H1 (cell line): ENCODE measurements at regions not wholly inside any gene's neighbourhood (a gene's known extent, or its start where the extent isn't known, plus 50 kb on each side); places are given as distances from the start of the nearest gene placed in this dataset.

Experiments
- CTCF ChIA-PET: fragments of 300-600 bp; sonication (Branson Sonifier 250); formaldehyde crosslinking; loops from one replicate; lab custom pipeline; 2021; ENCODE audit not compliant: partially characterized antibody; lab: Charles Lee
- POLR2A ChIA-PET: fragments of 300-600 bp; sonication (Branson Sonifier 250); formaldehyde crosslinking; loops from one replicate; lab custom pipeline; 2021; ENCODE audit warnings: inconsistent platforms; ENCODE audit not compliant: partially characterized antibody; lab: Charles Lee
- DNase-seq, 2 experiments: peaks; one replicate each; pipeline versions ENCODE4 v3.0.0 to v3.0.0-alpha.2; 2010 to 2022; ENCODE audit warnings: low spot score in 2 of 2, low read depth in 1 of 2, mixed read lengths in 1 of 2
- FAIRE-seq: peaks from 2 replicates; lab custom pipeline; 2011; peaks lifted over from hg19 to GRCh38; lab: Jason Lieb, UNC
- H2AFZ ChIP-seq: 2 replicates; pipeline ENCODE4 v1.8.1; 2012; ENCODE audit warnings: low read length, inconsistent platforms
- H2AK5ac ChIP-seq: 2 replicates; pipeline ENCODE4 v1.6.1; 2013; ENCODE audit warnings: low read depth, low read length
- H2BK120ac ChIP-seq: replicated peaks from 2 replicates; pipeline ENCODE3; 2013; ENCODE audit warnings: low read depth, low read length, inconsistent platforms
- H2BK12ac ChIP-seq: 2 replicates; pipeline ENCODE4 v1.6.1; 2013; ENCODE audit warnings: low read depth, low read length
- H2BK15ac ChIP-seq: 2 replicates; pipeline ENCODE4 v1.6.1; 2013; ENCODE audit warnings: low read length
- H2BK20ac ChIP-seq: 2 replicates; pipeline ENCODE4 v1.6.1; 2013; ENCODE audit warnings: low read length
- H2BK5ac ChIP-seq: 2 replicates; pipeline ENCODE4 v1.6.1; 2013; ENCODE audit warnings: low read depth, low read length
- H3K14ac ChIP-seq: 2 replicates; pipeline ENCODE4 v1.6.1; 2013; ENCODE audit warnings: inconsistent platforms; ENCODE audit not compliant: insufficient read length
- H3K18ac ChIP-seq: 2 replicates; pipeline ENCODE4 v1.6.1; 2013; ENCODE audit warnings: low read length; ENCODE audit errors: extremely low read depth
- H3K23ac ChIP-seq: 2 replicates; pipeline ENCODE4 v1.6.1; 2013; ENCODE audit warnings: inconsistent platforms; ENCODE audit not compliant: insufficient read length
- H3K23me2 ChIP-seq: 2 replicates; pipeline ENCODE4 v1.6.1; 2013; ENCODE audit warnings: low read depth, low read length
- H3K27ac ChIP-seq: 2 replicates; pipeline ENCODE4 v1.6.1; 2011; ENCODE audit warnings: low read depth, low read length, inconsistent platforms
- H3K27me3 ChIP-seq, 4 experiments: replicated peaks in 1 of 4; 1 replicate in 1 of 4; 2 replicates in 3 of 4; pipeline versions ENCODE4 v1.6.1 to v1.8.1; 2011 to 2013; ENCODE audit warnings: low read length in 3 of 4, mild to moderate bottlenecking in 3 of 4, inconsistent platforms in 2 of 4, mixed read lengths in 2 of 4, moderate library complexity in 1 of 4; ENCODE audit not compliant: control insufficient read depth in 3 of 4, insufficient read depth in 3 of 4; ENCODE audit errors: extremely low read depth in 1 of 4
- H3K36me3 ChIP-seq, 4 experiments: 2 replicates each; pipeline versions ENCODE4 v1.6.1 to v1.8.1; 2011 to 2013; ENCODE audit warnings: mild to moderate bottlenecking in 4 of 4, low read length in 3 of 4, moderate library complexity in 2 of 4, control low read depth in 1 of 4, inconsistent platforms in 1 of 4; ENCODE audit not compliant: insufficient read depth in 4 of 4, control insufficient read depth in 2 of 4
- H3K4ac ChIP-seq: replicated peaks from 2 replicates; pipeline ENCODE3; 2013; ENCODE audit warnings: low read length, low read depth, mixed read lengths, inconsistent platforms; ENCODE audit not compliant: insufficient read length
- H3K4me1 ChIP-seq, 4 experiments: replicated peaks in 1 of 4; 1 replicate in 1 of 4; 2 replicates in 3 of 4; pipeline versions ENCODE4 v1.6.1 to v1.8.1; 2011 to 2013; ENCODE audit warnings: low read length in 3 of 4, inconsistent platforms in 2 of 4, mixed read lengths in 1 of 4; ENCODE audit not compliant: insufficient read depth in 4 of 4, control insufficient read depth in 3 of 4
- H3K4me2 ChIP-seq, 2 experiments: 2 replicates each; pipeline versions ENCODE4 v1.6.1 to v1.8.1; 2011 to 2013; ENCODE audit warnings: low read depth in 2 of 2, low read length in 2 of 2, control low read depth in 1 of 2, inconsistent platforms in 1 of 2, mild to moderate bottlenecking in 1 of 2; ENCODE audit not compliant: insufficient read depth in 1 of 2
- H3K4me3 ChIP-seq, 4 experiments: fragments of 200-600, 300-600 bp in 1 of 4; sonication (generic), shearing (Covaris generic), sonication (Bioruptor Twin) in 1 of 4; 2 replicates each; pipeline versions ENCODE4 v1.5.1 to v1.8.1; 2011 to 2016; ENCODE audit warnings: low read length in 4 of 4, low read depth in 3 of 4, control low read depth in 2 of 4, inconsistent platforms in 2 of 4, mild to moderate bottlenecking in 2 of 4, mixed read lengths in 1 of 4, moderate library complexity in 1 of 4; ENCODE audit not compliant: insufficient read depth in 2 of 4; ENCODE audit errors: extremely low read depth in 1 of 4
- H3K56ac ChIP-seq: replicated peaks from 2 replicates; pipeline ENCODE3; 2013; ENCODE audit warnings: low read depth, mild to moderate bottlenecking, mixed read lengths, low read length, inconsistent platforms; ENCODE audit not compliant: insufficient read length
- H3K79me1 ChIP-seq: 2 replicates; pipeline ENCODE4 v1.6.1; 2013; ENCODE audit warnings: low read depth, low read length, control low read depth
- H3K79me2 ChIP-seq, 2 experiments: 2 replicates each; pipeline versions ENCODE4 v1.6.1 to v1.8.1; 2012 to 2013; ENCODE audit warnings: low read length in 2 of 2, mild to moderate bottlenecking in 2 of 2, inconsistent platforms in 1 of 2; ENCODE audit not compliant: insufficient read depth in 2 of 2, control insufficient read depth in 1 of 2
- H3K9ac ChIP-seq, 4 experiments: replicated peaks in 1 of 4; 1 replicate in 1 of 4; 2 replicates in 3 of 4; pipeline versions ENCODE4 v1.6.1 to v1.8.1; 2011 to 2013; ENCODE audit warnings: low read depth in 3 of 4, low read length in 3 of 4, control low read depth in 2 of 4, mild to moderate bottlenecking in 2 of 4, moderate library complexity in 2 of 4, inconsistent platforms in 1 of 4; ENCODE audit errors: extremely low read depth in 1 of 4
- H3K9me3 ChIP-seq, 2 experiments: 2 replicates each; pipeline versions ENCODE4 v1.6.1 to v1.8.1; 2012 to 2013; ENCODE audit warnings: mild to moderate bottlenecking in 2 of 2, moderate library complexity in 2 of 2, control low read depth in 1 of 2, inconsistent platforms in 1 of 2, low read depth in 1 of 2, low read length in 1 of 2, mixed read lengths in 1 of 2; ENCODE audit not compliant: insufficient read depth in 2 of 2
- H4K20me1 ChIP-seq, 2 experiments: replicated peaks in 1 of 2; 2 replicates each; pipeline versions ENCODE3 to v1.8.1; 2011 to 2013; ENCODE audit warnings: inconsistent platforms in 2 of 2, low read length in 2 of 2, mild to moderate bottlenecking in 1 of 2; ENCODE audit not compliant: insufficient read depth in 2 of 2, control insufficient read depth in 1 of 2
- H4K5ac ChIP-seq: 2 replicates; pipeline ENCODE4 v1.6.1; 2013; ENCODE audit warnings: low read length, low read depth, mixed read lengths, inconsistent platforms; ENCODE audit not compliant: insufficient read length
- H4K8ac ChIP-seq: 2 replicates; pipeline ENCODE4 v1.8.0; 2013; ENCODE audit warnings: mild to moderate bottlenecking, moderate library complexity, low read length, inconsistent platforms; ENCODE audit not compliant: insufficient read depth; ENCODE audit errors: extremely low read depth
- H4K91ac ChIP-seq: replicated peaks from 2 replicates; pipeline ENCODE3; 2013; ENCODE audit warnings: low read length, mixed read lengths, inconsistent platforms; ENCODE audit not compliant: insufficient read length
- ATF3 ChIP-seq: IDR thresholded peaks from 2 replicates; pipeline ENCODE4 v1.6.1; 2011; ENCODE audit warnings: low read depth, mild to moderate bottlenecking, low read length; ENCODE audit not compliant: insufficient read depth
- BACH1 ChIP-seq: IDR thresholded peaks from 2 replicates; pipeline ENCODE4 v1.6.1; 2012; ENCODE audit warnings: low read length, improper control_type of control experiment
- BCL11A ChIP-seq, 2 experiments: IDR thresholded peaks; one replicate each; pipeline ENCODE4 v1.6.1; 2011; ENCODE audit warnings: low read depth in 2 of 2, low read length in 2 of 2, mild to moderate bottlenecking in 2 of 2
- BRCA1 ChIP-seq: IDR thresholded peaks from 2 replicates; pipeline ENCODE4 v1.6.1; 2012; ENCODE audit warnings: low read depth, low read length, improper control_type of control experiment
- CBX5 ChIP-seq: fragments of 300-800, 300-1000 bp; sonication (generic); IDR thresholded peaks from 2 replicates; pipeline ENCODE4 v1.7.1; 2016; ENCODE audit warnings: antibody characterized with exemption, low read length, low read depth
- CHD2 ChIP-seq: IDR thresholded peaks from 2 replicates; pipeline ENCODE4 v1.6.1; 2012; ENCODE audit warnings: low read length, improper control_type of control experiment
- JUN ChIP-seq: IDR thresholded peaks from 2 replicates; pipeline ENCODE4 v1.6.1; 2011; ENCODE audit warnings: low read depth, mild to moderate bottlenecking, improper control_type of control experiment, low read length
- MAX ChIP-seq: IDR thresholded peaks from 2 replicates; pipeline ENCODE4 v1.6.1; 2012; ENCODE audit warnings: inconsistent platforms
- PHF8 ChIP-seq: fragments of 200-600 bp; sonication (generic); conservative IDR thresholded peaks from 2 replicates; pipeline ENCODE4 v1.7.1; 2012; ENCODE audit warnings: low read depth, mild to moderate bottlenecking, inconsistent platforms, low read length, moderate library complexity
- SP2 ChIP-seq: IDR thresholded peaks from 2 replicates; pipeline ENCODE4 v1.6.1; 2012; ENCODE audit warnings: mild to moderate bottlenecking, low read length, inconsistent platforms
- SP4 ChIP-seq: IDR thresholded peaks from 2 replicates; pipeline ENCODE4 v1.6.1; 2012; ENCODE audit warnings: low read length, inconsistent platforms
- SRF ChIP-seq: IDR thresholded peaks from 2 replicates; pipeline ENCODE4 v1.6.1; 2011; ENCODE audit warnings: mild to moderate bottlenecking, low read depth, low read length, moderate library complexity
- TCF12 ChIP-seq: IDR thresholded peaks from 2 replicates; pipeline ENCODE4 v1.6.1; 2011; ENCODE audit warnings: low read depth, mild to moderate bottlenecking, low read length
- ZNF274 ChIP-seq: IDR thresholded peaks from 2 replicates; pipeline ENCODE4 v1.7.0; 2012; ENCODE audit warnings: low read length, borderline replicate concordance; ENCODE audit errors: extremely low read depth
- WGBS, 2 experiments: shearing (Covaris generic) in 1 of 2; methylation state at CpG; one replicate each; pipeline versions ENCODE4 v1.1.6 to v1.1.7; 2013 to 2015; ENCODE audit warnings: low lambda C conversion rate in 2 of 2, mixed read lengths in 2 of 2, inconsistent platforms in 1 of 2, low coverage in 1 of 2, missing lambda C conversion rate in 1 of 2; ENCODE audit not compliant: insufficient replicate concordance in 2 of 2, insufficient coverage in 1 of 2, insufficient read length in 1 of 2; ENCODE audit errors: extremely low coverage in 1 of 2, missing lambda C conversion rate in 1 of 2; 5-methylcytosine and 5-hydroxymethylcytosine counted together

- H3K79me1 ChIP-seq: no peaks in the 10 kb centered on the region
- no peaks in the 10 kb centered on the region for H3K9me3 ChIP-seq
- no peak overlapping the region for H2AK5ac ChIP-seq
- H3K27ac ChIP-seq: no peak overlapping the region
- no peaks in the 10 kb centered on the region for H3K36me3 ChIP-seq
- FAIRE-seq (no peak), DNase-seq (no peak)
- no peak overlapping the region for H3K18ac ChIP-seq
- no peak overlapping the region for H2BK20ac ChIP-seq
- peaks cover 0 to 6% (median 5%) of the 10 kb centered on the region in 4 experiments; a peak in 5 of 7 replicates for H3K4me1 ChIP-seq
- H3K23ac ChIP-seq: no peak overlapping the region
- no peak overlapping the region for H3K4me3 ChIP-seq
- no peak overlapping the region for H3K56ac ChIP-seq
- no peak overlapping the region for H3K9ac ChIP-seq
- H2BK12ac ChIP-seq: no peak overlapping the region; the same call in 1 of the 2 replicates
- no peak overlapping the region for H4K5ac ChIP-seq
- H2BK15ac ChIP-seq: no peak overlapping the region
- H3K4me2 ChIP-seq: no peak overlapping the region
- ChIA-PET POLR2A (no interaction called here), CTCF (interaction anchor here (0.7 to 1.0 kb wide), 2 partner anchors 10 to 25 kb away, joined by 3 to 4 read pairs; no protein-coding TSS in a partner anchor)
- no peak overlapping the region for H2BK5ac ChIP-seq
- H3K27me3 ChIP-seq: no peaks in the 10 kb centered on the region; a peak in 1 of 7 replicates
- no peaks in the 10 kb centered on the region for H3K23me2 ChIP-seq
- no peak overlapping the region for H2AFZ ChIP-seq
- H4K8ac ChIP-seq: no peak overlapping the region
- no peak overlapping the region for H3K14ac ChIP-seq
- WGBS, 2 experiments: 90% methylated on average over 13 of the region's 13 CpGs; no CpG with 5 or more reads in 1 of the 2 experiments
- peak overlapping the region; percentile 57 for H4K91ac ChIP-seq
- no peak overlapping the region for H3K4ac ChIP-seq
- H3K79me2 ChIP-seq: no peaks in the 10 kb centered on the region
- H4K20me1 ChIP-seq: no peaks in the 10 kb centered on the region
- no peak overlapping the region for H2BK120ac ChIP-seq
- no peak for TF ChIP-seq CBX5
- TF ChIP-seq ZNF274: no peak
- TF ChIP-seq BACH1: no peak
- TF ChIP-seq TCF12: no peak
- no peak for TF ChIP-seq BRCA1
- TF ChIP-seq JUN: no peak
- no peak for TF ChIP-seq BCL11A (IDR thresholded peaks at IDR 0.05; ENCODE audit: low read depth in 2 of 2, low read length in 2 of 2)
- no peak for TF ChIP-seq SP4
- TF ChIP-seq ATF3: no peak
- TF ChIP-seq CHD2: no peak
- no peak for TF ChIP-seq MAX
- TF ChIP-seq PHF8: no peak
- TF ChIP-seq SRF: no peak
- no peak for TF ChIP-seq SP2
Observed at GRCh38 chr1:228990906-228991569, 255.8 kb downstream of the RHOU start.
